NCI-H774 (cell line): ENCODE measurements at regions not wholly inside any gene's neighbourhood (a gene's known extent, or its start where the extent isn't known, plus 50 kb on each side); places are given as distances from the start of the nearest gene placed in this dataset.
"Not testable (repeated sequence)": the region's sequence is repeated elsewhere in the genome, so short reads cannot be mapped to it uniquely, and the experiment has no call there.

Source experiments
- DNase-seq: peaks from one replicate; lab custom pipeline; 2025; lab: John Stamatoyannopoulos, UW

DNA sequence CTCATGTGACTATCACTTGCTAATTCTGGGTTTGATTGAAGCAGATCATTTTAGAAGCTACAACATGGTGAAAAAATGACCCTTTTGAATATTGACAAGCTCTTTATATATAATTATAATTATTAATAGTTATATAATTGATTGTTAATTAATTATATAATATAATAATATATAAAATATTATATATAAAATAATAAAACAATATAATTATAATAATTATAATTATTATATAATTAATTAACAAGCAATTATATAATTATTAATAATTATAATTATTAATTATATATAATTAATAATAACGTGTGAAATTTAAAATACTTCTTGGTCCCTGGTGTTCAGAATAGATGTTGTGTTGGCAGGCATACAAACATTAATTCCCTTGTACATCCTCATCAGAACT, 404.1 kb upstream of the CDH19 start:
- no peak for DNase-seq

DNA sequence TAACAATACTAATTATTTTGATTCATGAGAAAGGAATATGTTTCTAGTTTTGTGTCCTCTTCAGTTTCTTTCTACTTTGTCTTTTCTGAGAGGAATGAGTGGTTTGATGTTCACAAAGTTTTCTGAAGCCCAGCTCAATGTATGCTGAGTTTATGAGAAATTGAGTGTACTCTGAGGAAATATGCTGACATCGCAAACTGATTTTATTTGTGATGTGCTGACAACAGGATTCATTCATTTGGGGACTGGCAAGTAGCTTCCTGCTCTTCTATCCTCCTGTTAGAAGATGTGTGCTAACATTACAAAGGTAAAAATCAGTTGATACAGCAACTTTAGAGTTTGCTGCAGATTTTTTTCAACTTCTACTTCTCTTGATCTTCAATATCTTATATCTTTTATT, 403.2 kb upstream of the CDH19 start:
- DNase-seq, result no peak

- no peak for DNase-seq
These were observed 397.2 kb upstream of the CDH19 start for GRCh38 chr18:67001052-67001451.

DNA sequence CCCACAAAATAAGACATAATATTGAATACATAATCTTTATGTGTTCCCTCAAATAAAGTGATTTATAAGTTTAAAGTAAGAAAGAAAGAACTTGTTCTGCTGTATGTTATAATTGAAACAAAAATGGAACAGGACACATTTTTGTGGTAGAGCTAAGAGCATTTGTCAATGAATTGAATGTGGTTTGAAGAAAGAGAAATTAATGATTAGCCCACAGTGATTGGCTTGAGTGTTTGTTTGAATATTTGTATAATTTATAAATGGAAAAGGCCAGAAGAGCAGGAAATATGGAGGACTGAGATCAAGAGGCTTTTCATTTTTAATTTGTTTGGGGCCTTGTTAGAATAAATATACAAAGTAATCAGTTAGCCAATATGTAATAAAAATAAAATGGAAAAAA, 395.1 kb upstream of the CDH19 start:
- no peak for DNase-seq

- DNase-seq, result no peak
These were observed 391.4 kb upstream of the CDH19 start for GRCh38 chr18:66995270-66995669.

DNA sequence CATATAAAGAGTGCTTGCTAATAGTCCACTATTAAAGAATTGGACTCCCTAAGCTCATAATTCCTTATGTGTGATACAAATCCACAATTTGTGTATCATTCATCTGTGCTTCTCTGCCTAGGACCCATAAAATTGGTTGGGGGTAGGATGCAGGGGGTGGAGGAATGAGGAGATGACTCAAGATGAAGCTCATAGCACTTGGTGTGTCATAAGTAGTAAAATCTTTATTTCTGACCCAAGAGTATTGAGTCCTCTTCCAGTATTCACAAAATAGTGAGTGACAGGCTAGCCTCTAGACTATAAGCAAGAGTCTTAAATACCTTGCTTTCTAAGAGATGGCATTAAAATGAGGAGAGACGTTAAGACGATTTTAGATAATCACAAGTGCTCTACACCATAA, 390.9 kb upstream of the CDH19 start:
- no peak for DNase-seq

- DNase-seq, result no peak
These were observed 389.6 kb upstream of the CDH19 start for GRCh38 chr18:66993492-66993891.

- no peak for DNase-seq
These were observed 387.0 kb upstream of the CDH19 start for GRCh38 chr18:66990909-66991308.

GRCh38 chr18:66979009-66979408, 375.1 kb upstream of the CDH19 start:
- no peak for DNase-seq

GRCh38 chr18:66972681-66973080, 368.8 kb upstream of the CDH19 start:
- peak; percentile 5 for DNase-seq

- DNase-seq, result peak; percentile 32
These were observed 368.1 kb upstream of the CDH19 start for GRCh38 chr18:66971960-66972359.

- no peak for DNase-seq
These were observed 362.3 kb upstream of the CDH19 start for GRCh38 chr18:66966171-66966570.

GRCh38 chr18:66958309-66958708, 354.4 kb upstream of the CDH19 start:
- no peak for DNase-seq

DNA sequence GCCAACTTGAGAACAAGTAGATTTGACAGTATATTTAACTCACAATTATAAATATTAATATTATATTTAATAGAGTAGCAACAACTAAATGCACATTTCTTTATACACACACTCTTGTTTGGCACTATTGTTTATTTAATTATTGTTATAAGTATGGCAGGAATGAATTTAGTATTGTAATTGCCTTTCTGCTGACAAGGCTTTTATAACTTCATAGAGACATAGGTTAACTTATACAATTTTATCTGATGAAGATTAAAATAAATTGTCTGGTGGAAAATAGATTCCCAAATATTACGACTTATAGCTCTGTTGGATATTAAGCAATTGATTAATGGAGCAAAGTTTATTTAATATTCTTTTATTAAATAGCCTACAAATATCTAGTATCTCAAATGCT, 347.9 kb upstream of the CDH19 start:
- no peak for DNase-seq

GRCh38 chr18:66949419-66949818, 345.5 kb upstream of the CDH19 start:
- no peak for DNase-seq

DNA sequence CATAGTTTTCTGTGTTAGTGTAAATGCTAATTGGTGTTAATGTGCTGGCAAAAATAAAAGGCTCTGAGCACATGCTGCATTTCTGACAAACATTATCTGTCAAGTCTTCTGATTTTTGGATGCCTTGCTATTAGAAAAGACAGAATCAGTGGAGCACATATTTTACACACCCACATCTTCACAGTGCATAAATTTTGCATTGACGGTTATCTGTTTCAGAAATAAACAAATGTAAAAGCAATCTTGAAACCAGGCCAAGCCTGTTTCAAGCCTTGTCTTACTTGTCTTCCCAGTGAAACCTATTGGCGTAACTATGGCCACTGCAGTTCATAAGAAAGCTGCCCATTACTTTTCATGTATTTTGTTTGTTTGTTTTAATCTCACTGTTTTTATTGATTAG, 333.7 kb upstream of the CDH19 start:
- DNase-seq, result no peak

DNA sequence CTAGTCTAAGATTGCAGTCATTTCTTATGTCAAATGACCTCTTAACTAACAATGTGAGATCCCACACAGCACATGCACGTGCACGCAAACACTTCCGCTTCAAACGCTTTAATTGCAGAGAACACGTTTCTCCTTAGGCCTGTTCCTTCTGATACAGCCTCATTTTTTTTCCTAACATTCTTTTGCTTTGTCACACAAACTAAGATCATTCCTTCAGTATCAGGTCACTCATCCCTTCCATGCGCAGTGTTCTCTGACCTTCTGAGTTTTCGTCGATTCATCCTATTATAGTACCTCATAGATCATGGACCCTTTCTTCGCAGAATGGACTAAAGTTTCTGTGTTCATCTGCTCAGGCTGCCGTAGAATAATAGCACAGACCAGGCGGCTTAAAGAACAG, 327.1 kb upstream of the CDH19 start:
- DNase-seq, result no peak

DNA sequence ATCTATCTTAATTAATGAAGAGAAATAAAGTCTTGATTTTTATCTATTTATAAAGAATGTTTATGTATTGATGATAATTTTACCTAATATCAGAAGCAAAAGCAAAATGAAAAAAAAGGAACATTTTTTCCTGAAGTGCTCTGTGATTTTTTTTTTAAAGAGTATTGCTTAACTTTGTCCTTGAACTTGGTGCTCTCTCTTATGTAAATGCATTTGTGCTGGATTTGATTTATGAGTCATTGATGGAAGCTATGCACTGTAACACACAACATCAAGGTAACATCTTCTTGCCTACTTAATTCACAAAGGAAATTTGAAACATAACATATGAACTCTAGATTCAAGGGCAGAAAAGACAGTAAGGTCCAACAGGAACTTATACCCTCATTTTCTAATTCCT, 312.9 kb upstream of the CDH19 start:
- no peak for DNase-seq

GRCh38 chr18:66900837-66901236, 296.9 kb upstream of the CDH19 start:
- no peak for DNase-seq

GRCh38 chr18:66895631-66896030, 291.7 kb upstream of the CDH19 start:
- no peak for DNase-seq

- no peak for DNase-seq
These were observed 291.0 kb upstream of the CDH19 start for GRCh38 chr18:66894851-66895250.

DNA sequence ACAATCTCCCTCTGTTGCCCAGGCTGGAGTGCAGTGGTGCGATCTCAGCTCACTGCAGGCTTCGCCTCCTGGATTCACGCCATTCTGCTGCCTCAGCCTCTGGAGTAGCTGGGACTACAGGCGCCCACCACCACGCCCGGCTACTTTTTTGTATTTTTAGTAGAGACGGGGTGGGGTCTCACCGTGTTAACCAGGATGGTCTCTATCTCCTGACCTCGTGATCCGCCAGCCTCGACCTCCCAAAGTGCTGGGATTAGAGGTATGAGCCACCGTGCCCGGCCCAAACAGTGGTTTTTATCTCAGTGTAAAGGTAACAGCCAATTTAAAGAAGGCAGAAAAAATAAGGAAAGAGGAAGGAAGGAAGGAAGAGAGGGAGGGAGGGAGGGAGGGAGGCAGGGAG, 288.5 kb upstream of the CDH19 start:
- not testable (repeated sequence) for DNase-seq

- DNase-seq, result no peak
These were observed 271.1 kb upstream of the CDH19 start for GRCh38 chr18:66874812-66875474.

DNA sequence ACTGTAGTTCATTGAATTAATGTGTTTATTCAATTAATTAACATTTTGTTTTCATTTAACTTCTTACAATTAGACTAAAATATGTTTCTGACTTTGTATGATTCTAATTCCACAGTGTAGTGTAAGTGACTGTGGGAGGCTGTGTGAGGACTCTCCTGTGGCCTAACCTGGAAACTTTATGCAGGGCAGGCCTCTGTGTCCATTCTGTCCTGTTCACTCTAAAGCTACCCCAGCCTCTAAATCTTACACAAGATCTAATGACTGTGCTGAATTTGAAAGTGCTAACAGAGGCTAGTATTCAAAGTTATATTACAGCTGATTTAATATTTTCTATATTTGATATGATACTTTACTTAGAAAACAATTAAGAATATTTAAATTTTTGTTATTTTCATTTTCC, 270.5 kb upstream of the CDH19 start:
- DNase-seq, result no peak

GRCh38 chr18:66873899-66874298, 270.0 kb upstream of the CDH19 start:
- DNase-seq, result no peak
